ENCODE measurements at regions not wholly inside any gene's neighbourhood (a gene's known extent, or its start where the extent isn't known, plus 50 kb on each side); places are given as distances from the start of the nearest gene placed in this dataset.

DNA sequence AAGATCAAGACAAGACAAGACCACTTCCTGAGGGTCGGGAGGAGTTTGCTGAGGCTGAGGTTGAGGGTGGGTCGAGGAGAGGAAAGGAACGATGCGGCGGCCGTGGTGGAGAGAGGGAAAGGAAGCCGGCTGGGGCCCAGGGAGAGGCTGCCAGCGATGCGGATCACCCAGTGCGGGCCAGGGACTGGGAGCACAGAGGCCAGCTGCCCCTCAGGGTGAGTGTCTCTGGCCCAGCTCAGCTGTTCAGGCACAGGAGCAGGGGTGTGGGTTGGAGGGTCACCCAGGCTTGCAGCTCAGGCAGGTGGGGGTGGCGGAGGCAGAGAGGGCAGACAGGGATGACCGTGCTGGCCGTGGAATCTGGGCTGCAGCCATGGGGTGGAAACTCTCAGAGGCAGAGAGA lies 99.5 kb downstream of the FGF18 start:
- Histone ChIP-seq H3K9me3 (ENCODE audit: low read length) (no peaks in the 10 kb centered on the region), H4K20me1 (ENCODE audit: insufficient read depth, low read length) (no peaks in the 10 kb centered on the region), H3K4me2 (ENCODE audit: low read length) (no peak overlapping the region), H3K9ac (ENCODE audit: low read length) (no peak overlapping the region), H3K79me2 (ENCODE audit: insufficient read depth, low read length) (no peaks in the 10 kb centered on the region), H3K27ac (ENCODE audit: low read depth, low read length, poor library complexity, severe bottlenecking) (no peak overlapping the region), H3K27me3 (ENCODE audit: insufficient read depth, low read length) (no peaks in the 10 kb centered on the region; the same call in 1 of the 2 replicates), H3F3A (ENCODE audit: insufficient read depth, low read length) (no peaks in the 10 kb centered on the region), H3K4me1 (ENCODE audit: insufficient read depth, low read length, severe bottlenecking) (no peaks in the 10 kb centered on the region), H3K9me2 (ENCODE audit: low read depth, low read length) (no peaks in the 10 kb centered on the region), H2AFZ (ENCODE audit: low read length) (no peak overlapping the region), H3K36me3 (ENCODE audit: insufficient read depth, low read length) (no peaks in the 10 kb centered on the region), H3K4me3 (ENCODE audit: low read depth, low read length, poor library complexity, severe bottlenecking) (no peak overlapping the region)
- TF ChIP-seq EZH2 (IDR thresholded peaks at IDR 0.05; ENCODE audit: borderline replicate concordance, low read length) (no peak), CTCF (IDR thresholded peaks at IDR 0.05; ENCODE audit: low read length) (no peak)

- Histone ChIP-seq H3K36me3 (ENCODE audit: insufficient read depth, low read length) (no peaks in the 10 kb centered on the region), H3K4me1 (ENCODE audit: insufficient read depth, low read length, severe bottlenecking) (no peaks in the 10 kb centered on the region), H3K4me2 (ENCODE audit: low read length) (no peak overlapping the region), H3K79me2 (ENCODE audit: insufficient read depth, low read length) (no peaks in the 10 kb centered on the region), H3K9ac (ENCODE audit: low read length) (no peak overlapping the region), H3F3A (ENCODE audit: insufficient read depth, low read length) (no peaks in the 10 kb centered on the region), H3K9me2 (ENCODE audit: low read depth, low read length) (no peaks in the 10 kb centered on the region), H4K20me1 (ENCODE audit: insufficient read depth, low read length) (no peaks in the 10 kb centered on the region), H3K27ac (ENCODE audit: low read depth, low read length, poor library complexity, severe bottlenecking) (no peak overlapping the region), H3K9me3 (ENCODE audit: low read length) (no peaks in the 10 kb centered on the region), H3K4me3 (ENCODE audit: low read depth, low read length, poor library complexity, severe bottlenecking) (no peak overlapping the region), H3K27me3 (ENCODE audit: insufficient read depth, low read length) (no peaks in the 10 kb centered on the region; the same call in 1 of the 2 replicates), H2AFZ (ENCODE audit: low read length) (no peak overlapping the region)
- TF ChIP-seq CTCF (IDR thresholded peaks at IDR 0.05; ENCODE audit: low read length) (no peak), EZH2 (IDR thresholded peaks at IDR 0.05; ENCODE audit: borderline replicate concordance, low read length) (no peak)
Measured at GRCh38 chr5:171520300-171521174, 101.1 kb downstream of the FGF18 start.

DNA sequence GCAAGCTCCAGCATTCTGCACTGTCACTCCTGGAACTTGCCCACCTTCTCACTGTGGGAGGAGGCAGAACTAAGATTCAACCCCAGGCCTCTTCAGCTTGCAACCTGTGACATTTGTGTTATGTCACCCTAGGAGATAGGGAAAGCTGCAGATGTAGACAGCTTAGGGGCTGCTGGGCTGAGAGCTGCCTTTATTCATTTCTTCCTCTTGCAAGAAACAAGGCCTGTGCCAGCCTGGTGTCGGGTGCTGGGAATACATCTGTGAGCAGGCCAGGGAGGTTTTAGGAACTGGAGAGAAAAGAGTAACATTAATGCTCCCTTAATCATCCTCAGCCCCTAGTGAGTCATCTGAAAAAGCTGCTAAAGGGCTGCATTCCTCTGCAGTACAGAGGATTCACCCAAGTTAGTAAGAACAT lies 101.8 kb downstream of the FGF18 start:
- Histone ChIP-seq H3K4me3 (ENCODE audit: low read depth, low read length, poor library complexity, severe bottlenecking) (no peak overlapping the region), H3K9me2 (ENCODE audit: low read depth, low read length) (no peaks in the 10 kb centered on the region), H3K79me2 (ENCODE audit: insufficient read depth, low read length) (no peaks in the 10 kb centered on the region), H3K36me3 (ENCODE audit: insufficient read depth, low read length) (no peaks in the 10 kb centered on the region), H3K27me3 (ENCODE audit: insufficient read depth, low read length) (no peaks in the 10 kb centered on the region; the same call in 1 of the 2 replicates), H3K9ac (ENCODE audit: low read length) (no peak overlapping the region), H3F3A (ENCODE audit: insufficient read depth, low read length) (no peaks in the 10 kb centered on the region), H3K27ac (ENCODE audit: low read depth, low read length, poor library complexity, severe bottlenecking) (no peak overlapping the region), H3K9me3 (ENCODE audit: low read length) (no peaks in the 10 kb centered on the region), H2AFZ (ENCODE audit: low read length) (no peak overlapping the region), H4K20me1 (ENCODE audit: insufficient read depth, low read length) (no peaks in the 10 kb centered on the region), H3K4me2 (ENCODE audit: low read length) (no peak overlapping the region), H3K4me1 (ENCODE audit: insufficient read depth, low read length, severe bottlenecking) (no peaks in the 10 kb centered on the region)
- TF ChIP-seq EZH2 (IDR thresholded peaks at IDR 0.05; ENCODE audit: borderline replicate concordance, low read length) = no peak
